ENCODE measurements at regions not wholly inside any gene's neighbourhood (a gene's known extent, or its start where the extent isn't known, plus 50 kb on each side); places are given as distances from the start of the nearest gene placed in this dataset.

DNA sequence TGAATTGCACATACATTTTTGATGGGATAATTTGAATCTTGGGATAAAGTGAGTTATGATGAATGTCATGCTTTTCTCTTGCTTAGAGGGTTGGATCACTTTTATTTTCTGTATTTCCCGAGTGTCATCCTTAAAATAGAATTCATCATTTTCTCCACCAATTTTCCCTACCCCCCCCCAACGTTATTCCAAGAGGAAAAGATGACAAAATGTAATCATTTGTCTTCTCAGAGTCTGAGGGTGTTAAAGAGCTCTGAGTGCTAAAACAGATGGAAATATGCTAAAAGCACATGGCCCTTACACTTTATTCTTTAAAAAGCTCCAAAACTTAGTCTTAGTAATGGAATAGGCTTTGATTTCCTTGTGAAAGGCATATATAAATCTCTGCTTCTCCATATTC, 81.4 kb downstream of the CHRM3 start (continued):
- TF ChIP-seq TAF1 (IDR thresholded peaks at IDR 0.05; ENCODE audit: control insufficient read depth, extremely low read depth, insufficient read depth, low read length, severe bottlenecking) (no peak), EP400 (IDR thresholded peaks at IDR 0.05) (no peak), TRIM24 (IDR thresholded peaks at IDR 0.05) (no peak), PHTF2 (CRISPR knock-in tag; IDR thresholded peaks at IDR 0.05) (no peak), GATAD2A (IDR thresholded peaks at IDR 0.05) (no peak)

DNA sequence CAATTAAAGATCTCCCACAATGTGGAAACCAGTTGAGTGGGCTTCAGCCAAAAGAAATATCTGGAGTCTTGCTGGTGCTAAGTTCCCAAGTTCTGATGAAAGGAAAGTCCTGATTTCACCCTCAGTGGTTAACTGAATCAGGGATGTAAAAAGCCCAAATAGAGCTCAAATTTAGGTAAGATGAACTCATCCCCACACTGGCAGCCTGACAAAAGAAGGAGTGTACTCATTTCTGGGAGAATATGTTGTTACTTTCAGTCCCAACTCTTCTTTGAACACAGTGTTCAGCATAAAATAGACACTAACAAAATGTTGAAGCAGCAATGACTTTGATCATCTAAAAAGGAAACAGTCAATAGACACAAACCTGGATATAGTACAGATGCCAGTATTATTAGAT, 91.7 kb downstream of the CHRM3 start:
- CTCF ChIA-PET (ENCODE audit: low intra/inter-chr PET ratio), result no interaction called here
- H3K4me2 ChIP-seq (ENCODE audit: insufficient read depth, low read length), result no peak overlapping the region
- no peak overlapping the region for H3K4me3 ChIP-seq
- intact Hi-C loops (cut with micrococcal nuclease), result no loop called here
- TF ChIP-seq, protein P1, sequence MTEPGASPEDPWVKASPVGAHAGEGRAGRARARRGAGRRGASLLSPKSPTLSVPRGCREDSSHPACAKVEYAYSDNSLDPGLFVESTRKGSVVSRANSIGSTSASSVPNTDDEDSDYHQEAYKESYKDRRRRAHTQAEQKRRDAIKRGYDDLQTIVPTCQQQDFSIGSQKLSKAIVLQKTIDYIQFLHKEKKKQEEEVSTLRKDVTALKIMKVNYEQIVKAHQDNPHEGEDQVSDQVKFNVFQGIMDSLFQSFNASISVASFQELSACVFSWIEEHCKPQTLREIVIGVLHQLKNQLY (CRISPR knock-in tag; conservative IDR thresholded peaks at IDR 0.05), result no peak
- no peak for TF ChIP-seq POLR2AphosphoS2 (IDR thresholded peaks at IDR 0.05; ENCODE audit: low read length)
- H3K9me1 ChIP-seq (ENCODE audit: control insufficient read depth, insufficient read depth, low read length), result no peaks in the 10 kb centered on the region
- no peaks in the 10 kb centered on the region for H3K4me1 ChIP-seq (replicated peaks in 1 of 2; ENCODE audit: control insufficient read depth in 2 of 2, insufficient read depth in 2 of 2, low read length in 2 of 2)
- no peak for FAIRE-seq
- POLR2A ChIA-PET, result interaction anchor here (0.7 kb wide), 1 partner anchor 9 kb away, joined by 4 read pairs; no protein-coding TSS in a partner anchor
- no peak overlapping the region for H2AFZ ChIP-seq (ENCODE audit: low read depth, low read length)
- in situ Hi-C loops (cut with MboI), result no loop called here
- no peaks in the 10 kb centered on the region for H3K36me3 ChIP-seq (ENCODE audit: control insufficient read depth, insufficient read depth, low read length)
- BruUV-seq (replicated peaks), result no TSS peak
- no peak for ATAC-seq
- H4K20me1 ChIP-seq (replicated peaks; ENCODE audit: control insufficient read depth, insufficient read depth, low read length), result no peaks in the 10 kb centered on the region
- no peak overlapping the region for H3K27ac ChIP-seq (ENCODE audit: extremely low read depth, low read depth, low read length)
- no peak for DNase-seq (ENCODE audit: extremely low read depth in 1 of 4, low spot score in 3 of 4)
- no peak overlapping the region for H3K9ac ChIP-seq (ENCODE audit: insufficient read depth in 1 of 2, low read depth in 2 of 2, low read length in 2 of 2)
- H3K79me2 ChIP-seq (ENCODE audit: control insufficient read depth, insufficient read depth, low read length), result no peaks in the 10 kb centered on the region
- no peaks in the 10 kb centered on the region for H3K9me3 ChIP-seq (replicated peaks; ENCODE audit: control insufficient read depth, insufficient read depth, low read depth, low read length)
- no peaks in the 10 kb centered on the region for H3K27me3 ChIP-seq (ENCODE audit: control insufficient read depth in 2 of 2, insufficient read depth in 2 of 2, low read length in 2 of 2)

Data from K562 (cell line).